K562 (cell line): ENCODE measurements at regions not wholly inside any gene's neighbourhood (a gene's known extent, or its start where the extent isn't known, plus 50 kb on each side); places are given as distances from the start of the nearest gene placed in this dataset.

ENCODE experiments used
- ATAC-seq: fragments of 200-7000 bp; cut with Tn5 transposase; 3 replicates; pipeline ENCODE4 v1.9.1; 2020; ENCODE audit warnings: moderate library complexity
- BruUV-seq: library from RNA; stranded (reverse); fragments of 400-500 nt; replicated peaks from 2 replicates; lab custom pipeline; 2021; lab: Mats Ljungman, UMichigan
- CTCF ChIA-PET: fragments of 300-600 bp; formaldehyde crosslinking; extraction: SDS; loops from one replicate; lab custom pipeline; 2021; ENCODE audit warnings: low intra/inter-chr PET ratio; lab: Yijun Ruan, JAX
- POLR2A ChIA-PET: fragments of 300-600, 350-650 bp; sonication (Branson Sonifier 250); formaldehyde crosslinking; extraction: SDS; loops from one replicate; lab custom pipeline; 2021; ENCODE audit warnings: antibody characterized with exemption, inconsistent platforms; lab: Yijun Ruan, JAX
- DNase-seq, 4 experiments: peaks; one replicate each; pipeline versions ENCODE4 v3.0.0 to v3.0.0-alpha.2; 2011 to 2018; ENCODE audit warnings: low spot score in 3 of 4, mixed read lengths in 3 of 4; ENCODE audit errors: extremely low read depth in 1 of 4
- FAIRE-seq: peaks from 2 replicates; lab custom pipeline; 2011; peaks lifted over from hg19 to GRCh38; lab: Jason Lieb, UNC
- H2AFZ ChIP-seq: 2 replicates; pipeline ENCODE4 v1.6.0; 2011; ENCODE audit warnings: low read depth, low read length, control low read depth, inconsistent platforms
- H3K27ac ChIP-seq: fragments of 200-600 bp; 3 replicates; pipeline ENCODE4 v1.8.0; 2011; ENCODE audit warnings: low read depth, mild to moderate bottlenecking, control low read depth, inconsistent platforms, low read length, moderate library complexity, mixed read lengths; ENCODE audit errors: extremely low read depth
- H3K27me3 ChIP-seq, 2 experiments: fragments of 300-600 bp in 1 of 2; 2 replicates in 1 of 2; 3 replicates in 1 of 2; pipeline versions ENCODE4 v1.6.0 to v1.8.0; 2011; ENCODE audit warnings: inconsistent platforms in 2 of 2, low read length in 2 of 2, mild to moderate bottlenecking in 1 of 2, mixed read lengths in 1 of 2, moderate library complexity in 1 of 2; ENCODE audit not compliant: control insufficient read depth in 2 of 2, insufficient read depth in 2 of 2
- H3K36me3 ChIP-seq: fragments of 300-600 bp; 3 replicates; pipeline ENCODE4 v1.8.0; 2011; ENCODE audit warnings: mild to moderate bottlenecking, low read length, inconsistent platforms; ENCODE audit not compliant: control insufficient read depth, insufficient read depth
- H3K4me1 ChIP-seq, 2 experiments: fragments of 200-600 bp in 1 of 2; replicated peaks in 1 of 2; 2 replicates in 1 of 2; 3 replicates in 1 of 2; pipeline versions ENCODE4 v1.5.1 to v1.8.0; 2011; ENCODE audit warnings: inconsistent platforms in 2 of 2, low read length in 2 of 2, mild to moderate bottlenecking in 1 of 2, mixed read lengths in 1 of 2, moderate library complexity in 1 of 2; ENCODE audit not compliant: control insufficient read depth in 2 of 2, insufficient read depth in 2 of 2
- H3K4me2 ChIP-seq: 2 replicates; pipeline ENCODE4 v1.6.1; 2011; ENCODE audit warnings: low read length, control low read depth, inconsistent platforms, mixed read lengths; ENCODE audit not compliant: insufficient read depth
- H3K4me3 ChIP-seq: fragments of 200-600 bp; sonication (generic), shearing (Covaris generic); 2 replicates; pipeline ENCODE4 v1.5.1; 2016; ENCODE audit warnings: control low read depth, inconsistent platforms
- H3K79me2 ChIP-seq: fragments of 200-600 bp; 3 replicates; pipeline ENCODE4 v1.8.0; 2011; ENCODE audit warnings: low read length, inconsistent platforms; ENCODE audit not compliant: control insufficient read depth, insufficient read depth
- H3K9ac ChIP-seq, 2 experiments: 2 replicates each; pipeline versions ENCODE4 v1.6.0 to v1.6.1; 2011; ENCODE audit warnings: low read depth in 2 of 2, low read length in 2 of 2, control low read depth in 1 of 2, inconsistent platforms in 1 of 2, mild to moderate bottlenecking in 1 of 2, mixed read lengths in 1 of 2; ENCODE audit not compliant: insufficient read depth in 1 of 2
- H3K9me1 ChIP-seq: one replicate; pipeline ENCODE4 v1.6.0; 2011; ENCODE audit warnings: inconsistent platforms, mild to moderate bottlenecking, low read length, moderate library complexity; ENCODE audit not compliant: control insufficient read depth, insufficient read depth
- H3K9me3 ChIP-seq: replicated peaks from 2 replicates; pipeline ENCODE4 v1.5.1; 2011; ENCODE audit warnings: low read depth, low read length, inconsistent platforms; ENCODE audit not compliant: control insufficient read depth, insufficient read depth
- H4K20me1 ChIP-seq: replicated peaks from 2 replicates; pipeline ENCODE4 v1.6.1; 2011; ENCODE audit warnings: low read length, inconsistent platforms, mixed read lengths; ENCODE audit not compliant: control insufficient read depth, insufficient read depth
- ARID1B ChIP-seq: fragments of 450-650 bp; IDR thresholded peaks from 2 replicates; pipeline ENCODE4 v1.6.1; 2016; ENCODE audit warnings: antibody characterized with exemption, mild to moderate bottlenecking, inconsistent platforms
- CEBPG ChIP-seq, 3 experiments: fragments of 200-800 bp in 1 of 3; sonication (Bioruptor generic) in 1 of 3; sonication (generic) in 1 of 3; formaldehyde crosslinking in 1 of 3; IDR thresholded peaks in 2 of 3; conservative IDR thresholded peaks in 1 of 3; 2 replicates each; pipeline versions ENCODE4 v1.6.1 to v1.8.0; 2016 to 2022; ENCODE audit warnings: missing compliant biosample characterization in 2 of 3, missing genetic modification characterization in 2 of 3, mild to moderate bottlenecking in 1 of 3, missing genetic modification reagents in 1 of 3
- FOSL1 ChIP-seq: fragments of 200-800 bp; sonication (Bioruptor generic); conservative IDR thresholded peaks from 2 replicates; pipeline ENCODE4 v1.6.1; 2016; ENCODE audit warnings: missing genetic modification characterization, missing compliant biosample characterization
- NFIC ChIP-seq: fragments of 450-650 bp; IDR thresholded peaks from 2 replicates; pipeline ENCODE4 v1.6.1; 2017; ENCODE audit warnings: mild to moderate bottlenecking, inconsistent platforms
- WGBS: fragments of 100-300 bp; shearing (Covaris generic); methylation state at CpG from one replicate; pipeline ENCODE4 v1.1.6; 2016; ENCODE audit warnings: low coverage, mixed read lengths; ENCODE audit not compliant: insufficient coverage; ENCODE audit errors: missing lambda C conversion rate; 5-methylcytosine and 5-hydroxymethylcytosine counted together
- in situ Hi-C: fragments of 300-500 bp; cut with MboI; formaldehyde crosslinking; loops from 4 replicates; pipeline ENCODE4 v1.15.0; 2018; ENCODE audit warnings: inconsistent platforms, mixed read lengths
- intact Hi-C: fragments of 100-400 bp; cut with micrococcal nuclease; formaldehyde crosslinking; loops from 2 replicates; pipeline ENCODE4 v1.14.2; 2022
- TF ChIP-seq, protein P1 (sequence below), 2 experiments: fragments of 450-650 bp; IDR thresholded peaks; 2 replicates each; pipeline ENCODE4 v1.6.1; 2016; ENCODE audit warnings: mild to moderate bottlenecking in 2 of 2, borderline replicate concordance in 1 of 2, low read depth in 1 of 2, moderate library complexity in 1 of 2
- TF ChIP-seq, protein P2 (sequence below): fragments of 450-650 bp; formaldehyde crosslinking; IDR thresholded peaks from 2 replicates; pipeline ENCODE4 v1.4.0; 2020; ENCODE audit warnings: mild to moderate bottlenecking, moderate library complexity
- TF ChIP-seq, protein P3 (sequence below): fragments of 450-650 bp; IDR thresholded peaks from 2 replicates; pipeline ENCODE4 v1.6.1; 2016; ENCODE audit warnings: borderline replicate concordance

DNA sequence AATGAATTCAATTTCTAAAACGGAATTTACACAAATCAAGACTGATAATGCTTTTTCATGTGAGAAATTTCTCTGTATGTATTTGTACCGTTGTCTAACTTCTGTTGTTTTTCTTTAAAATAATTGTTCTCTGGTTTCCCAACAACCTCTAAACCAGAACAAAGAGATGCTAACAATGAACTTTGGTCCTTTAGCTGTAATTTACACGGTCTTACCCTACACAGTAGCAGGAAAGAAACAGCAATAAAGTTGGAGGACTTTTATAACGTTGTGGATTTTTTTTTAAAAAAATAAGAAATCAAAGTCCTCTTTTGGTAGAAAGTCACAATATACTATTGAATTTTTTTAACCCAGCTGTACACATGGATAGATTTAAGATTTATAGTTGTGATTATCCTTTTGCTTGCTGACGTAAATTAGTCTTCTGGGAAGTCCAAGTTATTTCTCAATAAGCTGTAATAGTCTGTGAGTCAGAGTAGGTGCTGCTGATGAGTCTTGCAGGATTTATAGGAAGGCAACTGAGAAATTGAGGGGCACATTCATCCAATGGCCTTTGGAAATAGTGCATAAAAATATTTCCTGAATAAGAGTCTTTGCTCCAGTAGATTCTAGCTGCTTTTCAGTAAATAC lies 76.8 kb upstream of the PCSK1 start:
- CTCF ChIA-PET, result no interaction called here
- Histone ChIP-seq H4K20me1 (no peaks in the 10 kb centered on the region), H3K9me3 (no peaks in the 10 kb centered on the region), H3K4me1 (no peaks in the 10 kb centered on the region), H3K27me3 (no peaks in the 10 kb centered on the region; a peak in 1 of 5 replicates), H3K9me1 (no peaks in the 10 kb centered on the region), H3K36me3 (no peaks in the 10 kb centered on the region), H3K27ac (no peak overlapping the region), H2AFZ (no peak overlapping the region), H3K9ac (no peak overlapping the region), H3K4me3 (no peak overlapping the region), H3K4me2 (no peak overlapping the region), H3K79me2 (no peaks in the 10 kb centered on the region)
- DNase-seq (no peak), ATAC-seq (no peak), FAIRE-seq (no peak)
- POLR2A ChIA-PET, result interaction anchor here (1.5 kb wide), 1 partner anchor 12 kb away, joined by 3 read pairs; no protein-coding TSS in a partner anchor
- under 1% methylated on average over 5 of the region's 5 CpGs for WGBS
- intact Hi-C loops, result no loop called here
- in situ Hi-C loops, result no loop called here
- no TSS peak for BruUV-seq
- TF ChIP-seq NFIC (no peak), ARID1B (no peak), CEBPG (CRISPR knock-in tag; IDR thresholded peaks at IDR 0.05) (no peak), CEBPG (tag; conservative IDR thresholded peaks at IDR 0.05 in 1 of 2, IDR thresholded peaks at IDR 0.05 in 1 of 2) (peak in 1 of 2 experiments; percentile 89; a peak in 3 of 4 replicates), FOSL1 (tag) (peak; percentile 70)
- TF ChIP-seq, protein P1, sequence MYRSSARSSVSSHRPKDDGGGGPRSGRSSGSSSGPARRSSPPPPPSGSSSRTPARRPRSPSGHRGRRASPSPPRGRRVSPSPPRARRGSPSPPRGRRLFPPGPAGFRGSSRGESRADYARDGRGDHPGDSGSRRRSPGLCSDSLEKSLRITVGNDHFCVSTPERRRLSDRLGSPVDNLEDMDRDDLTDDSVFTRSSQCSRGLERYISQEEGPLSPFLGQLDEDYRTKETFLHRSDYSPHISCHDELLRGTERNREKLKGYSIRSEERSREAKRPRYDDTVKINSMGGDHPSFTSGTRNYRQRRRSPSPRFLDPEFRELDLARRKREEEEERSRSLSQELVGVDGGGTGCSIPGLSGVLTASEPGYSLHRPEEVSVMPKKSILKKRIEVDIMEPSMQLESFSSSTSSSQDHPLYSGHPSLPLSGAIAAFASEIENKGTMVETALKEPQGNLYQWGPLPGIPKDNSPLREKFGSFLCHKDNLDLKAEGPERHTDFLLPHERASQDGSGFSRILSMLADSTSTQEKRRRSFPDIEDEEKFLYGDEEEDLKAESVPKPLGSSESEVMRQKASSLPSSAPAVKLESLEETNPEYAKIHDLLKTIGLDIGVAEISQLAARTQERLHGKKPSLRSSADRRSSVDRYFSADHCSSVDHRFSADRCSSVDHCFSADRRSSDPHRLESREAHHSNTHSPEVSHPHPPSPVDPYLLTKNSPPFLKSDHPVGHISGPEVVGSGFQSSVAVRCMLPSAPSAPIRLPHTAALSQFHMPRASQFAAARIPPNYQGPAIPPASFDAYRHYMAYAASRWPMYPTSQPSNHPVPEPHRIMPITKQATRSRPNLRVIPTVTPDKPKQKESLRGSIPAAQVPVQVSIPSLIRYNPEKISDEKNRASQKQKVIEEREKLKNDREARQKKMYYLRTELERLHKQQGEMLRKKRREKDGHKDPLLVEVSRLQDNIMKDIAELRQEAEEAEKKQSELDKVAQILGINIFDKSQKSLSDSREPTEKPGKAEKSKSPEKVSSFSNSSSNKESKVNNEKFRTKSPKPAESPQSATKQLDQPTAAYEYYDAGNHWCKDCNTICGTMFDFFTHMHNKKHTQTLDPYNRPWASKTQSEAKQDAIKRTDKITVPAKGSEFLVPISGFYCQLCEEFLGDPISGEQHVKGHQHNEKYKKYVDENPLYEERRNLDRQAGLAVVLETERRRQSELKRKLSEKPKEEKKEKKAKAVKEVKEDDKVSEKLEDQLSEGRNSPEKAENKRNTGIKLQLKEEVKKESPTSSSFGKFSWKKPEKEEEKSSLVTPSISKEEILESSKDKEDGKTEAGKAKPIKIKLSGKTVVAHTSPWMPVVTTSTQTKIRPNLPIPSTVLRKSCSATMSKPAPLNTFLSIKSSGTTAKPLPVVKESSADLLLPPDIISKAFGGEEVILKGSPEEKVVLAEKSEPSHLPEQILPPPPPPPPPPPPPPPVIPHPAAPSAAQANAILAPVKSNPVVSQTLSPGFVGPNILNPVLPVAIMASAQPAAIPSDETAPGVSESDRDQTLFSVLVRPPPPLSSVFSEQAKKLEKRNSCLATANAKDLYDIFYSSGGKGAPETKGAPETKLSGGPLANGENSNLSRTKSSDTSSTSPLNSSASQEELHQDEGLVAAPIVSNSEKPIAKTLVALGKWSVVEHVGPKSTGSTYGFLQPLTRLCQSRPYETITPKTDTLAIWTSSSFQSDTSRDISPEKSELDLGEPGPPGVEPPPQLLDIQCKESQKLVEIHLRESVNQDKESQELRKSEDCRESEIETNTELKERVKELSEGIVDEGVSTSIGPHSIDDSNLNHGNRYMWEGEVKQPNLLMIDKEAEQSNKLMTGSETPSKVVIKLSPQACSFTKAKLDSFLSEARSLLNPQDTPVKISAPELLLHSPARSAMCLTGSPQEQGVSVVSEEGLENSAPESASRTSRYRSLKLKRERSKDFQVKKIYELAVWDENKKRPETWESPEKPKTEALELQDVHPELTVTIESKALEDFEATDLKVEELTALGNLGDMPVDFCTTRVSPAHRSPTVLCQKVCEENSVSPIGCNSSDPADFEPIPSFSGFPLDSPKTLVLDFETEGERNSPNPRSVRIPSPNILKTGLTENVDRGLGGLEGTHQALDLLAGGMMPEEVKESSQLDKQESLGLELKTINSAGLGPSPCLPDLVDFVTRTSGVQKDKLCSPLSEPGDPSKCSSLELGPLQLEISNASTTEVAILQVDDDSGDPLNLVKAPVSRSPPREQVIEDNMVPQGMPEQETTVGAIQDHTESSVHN (IDR thresholded peaks at IDR 0.05; ENCODE audit: borderline replicate concordance in 1 of 2, low read depth in 1 of 2), result no peak
- TF ChIP-seq, protein P2, sequence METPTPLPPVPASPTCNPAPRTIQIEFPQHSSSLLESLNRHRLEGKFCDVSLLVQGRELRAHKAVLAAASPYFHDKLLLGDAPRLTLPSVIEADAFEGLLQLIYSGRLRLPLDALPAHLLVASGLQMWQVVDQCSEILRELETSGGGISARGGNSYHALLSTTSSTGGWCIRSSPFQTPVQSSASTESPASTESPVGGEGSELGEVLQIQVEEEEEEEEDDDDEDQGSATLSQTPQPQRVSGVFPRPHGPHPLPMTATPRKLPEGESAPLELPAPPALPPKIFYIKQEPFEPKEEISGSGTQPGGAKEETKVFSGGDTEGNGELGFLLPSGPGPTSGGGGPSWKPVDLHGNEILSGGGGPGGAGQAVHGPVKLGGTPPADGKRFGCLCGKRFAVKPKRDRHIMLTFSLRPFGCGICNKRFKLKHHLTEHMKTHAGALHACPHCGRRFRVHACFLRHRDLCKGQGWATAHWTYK (CRISPR knock-in tag), result no peak
- TF ChIP-seq, protein P3, sequence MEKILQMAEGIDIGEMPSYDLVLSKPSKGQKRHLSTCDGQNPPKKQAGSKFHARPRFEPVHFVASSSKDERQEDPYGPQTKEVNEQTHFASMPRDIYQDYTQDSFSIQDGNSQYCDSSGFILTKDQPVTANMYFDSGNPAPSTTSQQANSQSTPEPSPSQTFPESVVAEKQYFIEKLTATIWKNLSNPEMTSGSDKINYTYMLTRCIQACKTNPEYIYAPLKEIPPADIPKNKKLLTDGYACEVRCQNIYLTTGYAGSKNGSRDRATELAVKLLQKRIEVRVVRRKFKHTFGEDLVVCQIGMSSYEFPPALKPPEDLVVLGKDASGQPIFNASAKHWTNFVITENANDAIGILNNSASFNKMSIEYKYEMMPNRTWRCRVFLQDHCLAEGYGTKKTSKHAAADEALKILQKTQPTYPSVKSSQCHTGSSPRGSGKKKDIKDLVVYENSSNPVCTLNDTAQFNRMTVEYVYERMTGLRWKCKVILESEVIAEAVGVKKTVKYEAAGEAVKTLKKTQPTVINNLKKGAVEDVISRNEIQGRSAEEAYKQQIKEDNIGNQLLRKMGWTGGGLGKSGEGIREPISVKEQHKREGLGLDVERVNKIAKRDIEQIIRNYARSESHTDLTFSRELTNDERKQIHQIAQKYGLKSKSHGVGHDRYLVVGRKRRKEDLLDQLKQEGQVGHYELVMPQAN, result no peak
